ENCODE measurements at regions not wholly inside any gene's neighbourhood (a gene's known extent, or its start where the extent isn't known, plus 50 kb on each side); places are given as distances from the start of the nearest gene placed in this dataset.
"Not testable (repeated sequence)": the region's sequence is repeated elsewhere in the genome, so short reads cannot be mapped to it uniquely, and the experiment has no call there.

DNA sequence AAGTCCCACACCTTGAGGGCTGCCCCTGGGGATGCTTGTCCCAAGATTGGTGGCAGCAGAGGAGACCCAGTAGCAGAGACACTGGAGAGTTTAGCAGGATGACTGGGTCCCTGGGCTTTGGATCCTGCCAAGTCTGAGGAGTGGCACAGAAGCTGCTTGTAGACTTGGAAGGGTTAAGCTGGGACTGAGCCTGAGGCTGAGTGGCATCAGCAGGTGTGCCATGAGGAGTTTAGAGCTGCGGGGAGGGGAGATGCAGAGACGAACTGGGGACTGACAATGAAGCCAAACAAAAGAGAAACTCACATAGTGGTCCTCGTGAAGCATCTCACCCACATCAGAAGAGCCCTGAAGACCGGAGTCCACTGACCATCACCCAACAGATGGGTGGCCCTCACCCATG lies 329.7 kb upstream of the KLHL29 start:
- no peaks in the 10 kb centered on the region for H3K36me3 ChIP-seq
- DNase-seq, result no peak
- WGBS, 5 donors, result 60 to 78% (median 73%) methylated on average over 4 of the region's 4 CpGs
- H3K4me3 ChIP-seq, result no peak overlapping the region
- H3K9me3 ChIP-seq, result no peaks in the 10 kb centered on the region
- no peak overlapping the region for H3K27ac ChIP-seq
- H3K27me3 ChIP-seq, result no peaks in the 10 kb centered on the region
- no peak for TF ChIP-seq POLR2AphosphoS5 (IDR thresholded peaks at IDR 0.05)
- TF ChIP-seq, protein P1, sequence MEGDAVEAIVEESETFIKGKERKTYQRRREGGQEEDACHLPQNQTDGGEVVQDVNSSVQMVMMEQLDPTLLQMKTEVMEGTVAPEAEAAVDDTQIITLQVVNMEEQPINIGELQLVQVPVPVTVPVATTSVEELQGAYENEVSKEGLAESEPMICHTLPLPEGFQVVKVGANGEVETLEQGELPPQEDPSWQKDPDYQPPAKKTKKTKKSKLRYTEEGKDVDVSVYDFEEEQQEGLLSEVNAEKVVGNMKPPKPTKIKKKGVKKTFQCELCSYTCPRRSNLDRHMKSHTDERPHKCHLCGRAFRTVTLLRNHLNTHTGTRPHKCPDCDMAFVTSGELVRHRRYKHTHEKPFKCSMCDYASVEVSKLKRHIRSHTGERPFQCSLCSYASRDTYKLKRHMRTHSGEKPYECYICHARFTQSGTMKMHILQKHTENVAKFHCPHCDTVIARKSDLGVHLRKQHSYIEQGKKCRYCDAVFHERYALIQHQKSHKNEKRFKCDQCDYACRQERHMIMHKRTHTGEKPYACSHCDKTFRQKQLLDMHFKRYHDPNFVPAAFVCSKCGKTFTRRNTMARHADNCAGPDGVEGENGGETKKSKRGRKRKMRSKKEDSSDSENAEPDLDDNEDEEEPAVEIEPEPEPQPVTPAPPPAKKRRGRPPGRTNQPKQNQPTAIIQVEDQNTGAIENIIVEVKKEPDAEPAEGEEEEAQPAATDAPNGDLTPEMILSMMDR (IDR thresholded peaks at IDR 0.05), result no peak
- no peak for TF ChIP-seq POLR2A (IDR thresholded peaks at IDR 0.05)
- H3K4me1 ChIP-seq, result no peaks in the 10 kb centered on the region
- intact Hi-C loops (cut with DNase I; ENCODE audit: low total_unique reads), result no loop called here

DNA sequence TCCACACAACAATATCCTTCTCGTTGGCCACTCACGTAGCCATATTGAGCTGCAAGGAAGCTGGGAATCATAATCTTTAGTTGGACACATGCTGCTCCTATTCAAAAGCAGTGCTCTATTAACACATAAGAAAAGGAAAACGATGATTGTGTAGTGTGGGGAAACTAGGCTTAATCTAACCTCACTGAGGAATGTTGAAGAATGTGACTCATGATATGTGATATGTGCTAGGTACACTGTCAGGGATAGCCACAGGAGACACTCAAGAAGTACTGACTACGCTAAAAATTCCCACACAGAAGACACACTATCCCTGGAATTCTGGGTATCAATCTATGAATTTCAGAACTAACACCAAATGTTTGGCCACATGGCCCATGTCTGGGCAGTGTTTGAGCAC lies 328.1 kb upstream of the KLHL29 start:
- H3K27me3 ChIP-seq; intact Hi-C loops (cut with DNase I; ENCODE audit: low total_unique reads); H3K27ac ChIP-seq; DNase-seq; H3K36me3 ChIP-seq; H3K4me3 ChIP-seq; H3K4me1 ChIP-seq; H3K9me3 ChIP-seq: not testable (repeated sequence)
- 76 to 81% (median 79%) methylated on average over 4 of the region's 4 CpGs for WGBS, 5 donors

DNA sequence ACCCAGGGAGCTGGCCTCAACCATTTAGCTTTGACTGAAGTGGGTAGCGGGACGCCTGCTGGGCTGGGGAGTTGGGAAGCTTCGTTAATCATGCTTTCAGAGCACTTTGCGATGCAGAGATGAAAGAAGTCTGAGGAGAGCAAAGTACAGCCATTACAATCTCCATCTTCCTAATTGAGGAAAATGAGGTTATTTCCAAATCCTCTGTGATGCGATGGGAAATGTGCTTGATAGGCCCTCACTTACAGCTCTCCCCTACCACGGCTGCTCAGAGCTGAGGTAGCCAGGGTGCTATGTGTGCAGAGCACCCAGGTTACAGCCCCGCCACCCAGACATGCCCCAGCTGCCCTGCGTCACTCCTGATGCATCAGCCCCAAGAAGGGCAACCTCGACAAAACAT lies 326.5 kb upstream of the KLHL29 start:
- intact Hi-C loops (cut with DNase I; ENCODE audit: low total_unique reads), result no loop called here

DNA sequence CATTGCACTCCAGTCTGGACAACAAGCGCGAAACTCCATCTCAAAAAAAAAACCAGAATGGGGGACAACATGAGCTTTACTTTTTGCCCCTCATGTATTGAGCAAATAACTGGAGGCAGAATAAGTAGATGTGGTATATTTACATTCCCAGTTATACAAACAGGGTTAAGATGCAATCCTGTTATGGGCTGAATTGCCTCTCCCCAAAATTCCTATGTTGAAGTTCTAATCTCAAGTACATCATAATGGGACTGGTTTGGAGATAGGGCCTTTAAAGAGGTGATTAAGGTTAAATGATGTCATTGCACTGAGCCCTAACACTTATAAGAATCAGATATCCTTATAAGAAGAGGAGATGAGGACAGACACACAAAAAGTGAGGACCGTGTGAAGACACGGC lies 319.8 kb upstream of the KLHL29 start:
- Histone ChIP-seq H3K27ac (no peak overlapping the region), H3K4me1 (no peaks in the 10 kb centered on the region), H3K36me3 (no peaks in the 10 kb centered on the region), H3K27me3 (no peaks in the 10 kb centered on the region), H3K9me3 (no peaks in the 10 kb centered on the region), H3K4me3 (no peak overlapping the region)
- WGBS, 5 donors, result 93 to 95% (median 95%) methylated on average over 4 of the region's 4 CpGs
- TF ChIP-seq POLR2AphosphoS5 (IDR thresholded peaks at IDR 0.05) (no peak), POLR2A (IDR thresholded peaks at IDR 0.05) (no peak), EP300 (IDR thresholded peaks at IDR 0.05) (no peak)
- TF ChIP-seq, protein P1 (IDR thresholded peaks at IDR 0.05), result no peak
- intact Hi-C loops (cut with DNase I; ENCODE audit: low total_unique reads), result no loop called here
- no peak for DNase-seq

More for the DNA sequence above, 326.5 kb upstream of the KLHL29 start:
- no peaks in the 10 kb centered on the region for H3K9me3 ChIP-seq
- H3K27ac ChIP-seq, result no peak overlapping the region
- TF ChIP-seq, protein P1 (IDR thresholded peaks at IDR 0.05), result no peak
- TF ChIP-seq POLR2AphosphoS5 (IDR thresholded peaks at IDR 0.05) (no peak), POLR2A (IDR thresholded peaks at IDR 0.05) (no peak), EP300 (IDR thresholded peaks at IDR 0.05) (no peak)
- H3K27me3 ChIP-seq, result no peaks in the 10 kb centered on the region
- no peak for DNase-seq
- no peak overlapping the region for H3K4me3 ChIP-seq
- 82 to 87% (median 83%) methylated on average over 9 of the region's 9 CpGs for WGBS, 5 donors
- H3K36me3 ChIP-seq, result no peaks in the 10 kb centered on the region
- no peaks in the 10 kb centered on the region for H3K4me1 ChIP-seq

DNA sequence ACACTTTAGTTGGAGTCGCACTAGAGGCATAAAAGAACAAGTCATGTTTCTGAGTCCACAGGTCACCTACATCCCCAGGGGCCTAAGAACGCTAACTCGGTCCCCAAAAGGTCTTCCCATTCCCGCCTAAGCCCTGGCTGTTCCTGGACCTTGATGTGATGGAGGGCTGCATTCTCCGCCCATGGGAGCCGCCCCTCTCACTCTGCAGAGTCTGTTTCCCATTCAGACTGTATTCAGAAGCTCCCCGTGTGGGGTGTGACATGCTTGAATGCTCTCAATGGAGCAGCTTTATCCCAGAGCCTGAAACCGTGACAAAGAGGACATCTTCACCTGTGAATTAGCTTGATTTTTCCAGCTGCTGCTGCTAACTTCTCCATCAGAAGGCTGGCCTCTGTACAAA lies 319.0 kb upstream of the KLHL29 start:
- intact Hi-C loops (cut with DNase I; ENCODE audit: low total_unique reads), result no loop called here
- TF ChIP-seq POLR2A (IDR thresholded peaks at IDR 0.05) (no peak), POLR2AphosphoS5 (IDR thresholded peaks at IDR 0.05) (no peak), EP300 (IDR thresholded peaks at IDR 0.05) (no peak)
- TF ChIP-seq, protein P1 (IDR thresholded peaks at IDR 0.05), result no peak

More for the DNA sequence above, 319.0 kb upstream of the KLHL29 start:
- Histone ChIP-seq H3K36me3 (no peaks in the 10 kb centered on the region), H3K27ac (no peak overlapping the region), H3K4me3 (no peak overlapping the region), H3K27me3 (no peaks in the 10 kb centered on the region), H3K4me1 (no peaks in the 10 kb centered on the region), H3K9me3 (no peaks in the 10 kb centered on the region)
- no peak for DNase-seq
- WGBS, 5 donors, result 80 to 88% (median 83%) methylated on average over 8 of the region's 8 CpGs
